ENCODE measurements at regions not wholly inside any gene's neighbourhood (a gene's known extent, or its start where the extent isn't known, plus 50 kb on each side); places are given as distances from the start of the nearest gene placed in this dataset.

GRCh38 chr5:130529511-130530485 lies 625.5 kb downstream of the CHSY3 start:
- in situ Hi-C loops (cut with HindIII; ENCODE audit: low sequenced_read_pairs): no loop called here

GRCh38 chr5:130529111-130529510 lies 624.8 kb downstream of the CHSY3 start:
- in situ Hi-C loops (cut with HindIII; ENCODE audit: low sequenced_read_pairs): no loop called here
- H3K4me3 ChIP-seq (ENCODE audit: low read depth, low read length): no peak overlapping the region
- no peak for DNase-seq (ENCODE audit: low read depth)
- TF ChIP-seq CTCF (IDR thresholded peaks at IDR 0.05; ENCODE audit: low read depth, low read length, missing control alignments): no peak

More at GRCh38 chr5:130529511-130530485, 625.5 kb downstream of the CHSY3 start:
- no peak for DNase-seq (ENCODE audit: low read depth)
- H3K4me3 ChIP-seq (ENCODE audit: low read depth, low read length): no peak overlapping the region
- TF ChIP-seq CTCF (IDR thresholded peaks at IDR 0.05; ENCODE audit: low read depth, low read length, missing control alignments): no peak

- no peak for TF ChIP-seq CTCF (IDR thresholded peaks at IDR 0.05; ENCODE audit: low read depth, low read length, missing control alignments)
- in situ Hi-C loops (cut with HindIII; ENCODE audit: low sequenced_read_pairs): no loop called here
- H3K4me3 ChIP-seq (ENCODE audit: low read depth, low read length): no peak overlapping the region
- DNase-seq (ENCODE audit: low read depth): peak; percentile 32
Measured at GRCh38 chr5:130528474-130528873, 624.2 kb downstream of the CHSY3 start.

GRCh38 chr5:130526708-130527107 lies 622.4 kb downstream of the CHSY3 start:
- TF ChIP-seq CTCF (IDR thresholded peaks at IDR 0.05; ENCODE audit: low read depth, low read length, missing control alignments): no peak
- H3K4me3 ChIP-seq (ENCODE audit: low read depth, low read length): no peak overlapping the region
- peak; percentile 63 for DNase-seq (ENCODE audit: low read depth)
- in situ Hi-C loops (cut with HindIII; ENCODE audit: low sequenced_read_pairs): no loop called here

GRCh38 chr5:130520211-130520610 lies 615.9 kb downstream of the CHSY3 start:
- no peak for DNase-seq (ENCODE audit: low read depth)
- no peak for TF ChIP-seq CTCF (IDR thresholded peaks at IDR 0.05; ENCODE audit: low read depth, low read length, missing control alignments)
- H3K4me3 ChIP-seq (ENCODE audit: low read depth, low read length): no peak overlapping the region
- in situ Hi-C loops (cut with HindIII; ENCODE audit: low sequenced_read_pairs): no loop called here

GRCh38 chr5:130514984-130515690 lies 610.9 kb downstream of the CHSY3 start:
- no peak overlapping the region for H3K4me3 ChIP-seq (ENCODE audit: low read depth, low read length)
- peak; percentile 81 for DNase-seq (ENCODE audit: low read depth)
- TF ChIP-seq CTCF (IDR thresholded peaks at IDR 0.05; ENCODE audit: low read depth, low read length, missing control alignments): no peak
- in situ Hi-C loops (cut with HindIII; ENCODE audit: low sequenced_read_pairs): no loop called here
